ENCODE measurements at regions not wholly inside any gene's neighbourhood (a gene's known extent, or its start where the extent isn't known, plus 50 kb on each side); places are given as distances from the start of the nearest gene placed in this dataset.

DNA sequence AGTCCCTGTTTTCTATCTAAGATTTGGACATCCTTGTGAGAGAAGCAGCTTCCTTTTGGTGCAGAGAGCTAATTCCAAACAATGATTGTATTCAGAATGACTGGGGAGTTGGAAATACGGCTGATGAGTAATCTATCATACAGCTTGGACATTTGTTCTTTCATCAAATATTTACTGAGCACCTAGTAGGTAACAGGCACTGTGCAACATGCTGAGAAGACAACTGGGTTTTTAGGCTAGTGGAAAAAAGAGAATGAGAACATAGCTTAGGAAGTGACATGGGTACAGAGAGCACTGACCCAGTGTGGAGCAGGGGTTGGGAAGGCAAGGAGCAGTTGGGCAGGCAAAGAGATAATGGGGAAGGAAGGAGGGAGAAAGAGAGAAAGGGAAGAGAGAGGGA, 87.5 kb downstream of the TBX19 start:
- TF ChIP-seq MAX (IDR thresholded peaks at IDR 0.05) (no peak), CEBPB (IDR thresholded peaks at IDR 0.05) (no peak), TCF12 (IDR thresholded peaks at IDR 0.05; ENCODE audit: low read depth) (no peak), RAD21 (IDR thresholded peaks at IDR 0.05; ENCODE audit: low read depth) (no peak), EP300 (IDR thresholded peaks at IDR 0.05; ENCODE audit: borderline replicate concordance) (no peak), REST (IDR thresholded peaks at IDR 0.05; ENCODE audit: low read depth) (no peak), EGR1 (IDR thresholded peaks at IDR 0.05) (no peak), NFIC (IDR thresholded peaks at IDR 0.05) (no peak), CREB1 (IDR thresholded peaks at IDR 0.05; ENCODE audit: low read depth) (no peak), USF1 (IDR thresholded peaks at IDR 0.05) (no peak)

DNA sequence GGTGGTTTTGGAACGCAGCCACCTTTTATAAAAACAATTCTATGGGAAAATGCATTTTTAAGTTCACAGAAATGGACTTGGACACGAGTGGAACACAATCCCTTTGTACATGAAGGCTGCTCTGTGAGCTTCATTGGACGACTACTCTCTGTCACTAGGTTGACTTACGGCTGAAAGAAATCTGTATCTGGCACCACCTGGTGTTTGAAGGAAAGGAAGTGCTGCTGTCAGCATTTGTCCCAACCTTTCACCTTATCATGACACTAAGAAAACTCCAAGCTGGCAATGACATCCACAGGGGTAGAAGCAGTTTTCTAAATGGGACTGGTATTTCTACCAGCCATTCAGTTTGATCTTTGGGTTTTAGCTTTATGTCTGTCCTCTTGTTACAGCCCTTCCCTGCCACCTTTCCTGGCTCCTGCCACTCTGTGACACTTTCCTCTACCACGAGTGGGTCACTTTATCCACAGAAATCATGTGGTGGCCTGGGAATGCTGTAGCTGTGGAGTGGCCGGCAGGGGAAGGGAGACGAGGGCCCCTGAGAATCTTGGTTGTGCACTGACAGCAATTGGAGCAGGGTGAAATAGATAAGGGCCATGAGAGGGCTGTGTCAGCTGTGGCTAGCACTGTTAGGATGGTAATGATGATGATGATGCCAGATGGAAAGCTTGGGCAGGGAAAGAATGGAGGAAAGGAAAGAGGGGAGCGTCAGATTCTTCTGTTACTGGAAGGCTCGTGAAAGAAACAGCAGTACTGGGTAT, 85.2 kb downstream of the TBX19 start:
- peak; percentile 43; the same call in 1 of the 2 replicates for TF ChIP-seq RAD21 (IDR thresholded peaks at IDR 0.05; ENCODE audit: low read depth)
- no peak for TF ChIP-seq TCF12 (IDR thresholded peaks at IDR 0.05; ENCODE audit: low read depth)
